Astrocyte (in vitro differentiated cells and primary cell): ENCODE measurements at regions not wholly inside any gene's neighbourhood (a gene's known extent, or its start where the extent isn't known, plus 50 kb on each side); places are given as distances from the start of the nearest gene placed in this dataset.

Experiments used
- DNase-seq: peaks from one replicate; pipeline ENCODE4 v3.0.0-alpha.2; 2010; ENCODE audit warnings: low read depth
- FAIRE-seq: peaks from 2 replicates; lab custom pipeline; 2011; peaks lifted over from hg19 to GRCh38; lab: Jason Lieb, UNC
- H2AFZ ChIP-seq: 2 replicates; pipeline ENCODE4 v1.6.0; 2012; ENCODE audit warnings: low read depth, low read length, inconsistent platforms
- H3K27ac ChIP-seq: 2 replicates; pipeline ENCODE4 v1.5.1; 2011; ENCODE audit warnings: low read depth, low read length, inconsistent platforms
- H3K27me3 ChIP-seq: 2 replicates; pipeline ENCODE4 v1.6.0; 2011; ENCODE audit warnings: low read length, inconsistent platforms; ENCODE audit not compliant: insufficient read depth
- H3K36me3 ChIP-seq: 2 replicates; pipeline ENCODE4 v1.5.1; 2011; ENCODE audit warnings: low read length, inconsistent platforms; ENCODE audit not compliant: insufficient read depth
- H3K4me1 ChIP-seq: 2 replicates; pipeline ENCODE4 v1.5.1; 2011; ENCODE audit warnings: low read length, inconsistent platforms; ENCODE audit not compliant: insufficient read depth
- H3K4me2 ChIP-seq: 2 replicates; pipeline ENCODE4 v1.6.0; 2012; ENCODE audit warnings: low read length, inconsistent platforms
- H3K4me3 ChIP-seq: 2 replicates; pipeline ENCODE4 v1.5.1; 2011; ENCODE audit warnings: low read depth, mild to moderate bottlenecking, low read length, inconsistent platforms; ENCODE audit not compliant: insufficient read depth
- H3K79me2 ChIP-seq: 2 replicates; pipeline ENCODE4 v1.6.0; 2012; ENCODE audit warnings: mild to moderate bottlenecking, low read length, inconsistent platforms; ENCODE audit not compliant: insufficient read depth
- H3K9ac ChIP-seq: 2 replicates; pipeline ENCODE4 v1.6.0; 2012; ENCODE audit warnings: mild to moderate bottlenecking, low read length, inconsistent platforms
- H3K9me3 ChIP-seq: 2 replicates; pipeline ENCODE4 v1.5.1; 2012; ENCODE audit warnings: low read depth, mild to moderate bottlenecking, low read length, inconsistent platforms; ENCODE audit not compliant: insufficient read depth
- H4K20me1 ChIP-seq: 2 replicates; pipeline ENCODE4 v1.6.0; 2012; ENCODE audit warnings: low read length, inconsistent platforms; ENCODE audit not compliant: insufficient read depth
- H3K27ac Mint-ChIP-seq: one replicate; pipeline ENCODE4 v1.8.0; 2021; ENCODE audit warnings: mild to moderate bottlenecking, mixed read lengths; ENCODE audit not compliant: unreplicated experiment
- H3K27me3 Mint-ChIP-seq: one replicate; pipeline ENCODE4 v1.8.0; 2021; ENCODE audit warnings: low read depth, mixed read lengths; ENCODE audit not compliant: unreplicated experiment
- H3K36me3 Mint-ChIP-seq: one replicate; pipeline ENCODE4 v1.8.0; 2021; ENCODE audit warnings: low read depth, mixed read lengths; ENCODE audit not compliant: unreplicated experiment
- H3K4me1 Mint-ChIP-seq: one replicate; pipeline ENCODE4 v1.8.0; 2021; ENCODE audit warnings: low read depth, mixed read lengths; ENCODE audit not compliant: unreplicated experiment
- H3K4me3 Mint-ChIP-seq: one replicate; pipeline ENCODE4 v1.8.0; 2021; ENCODE audit warnings: mild to moderate bottlenecking, moderate library complexity, mixed read lengths; ENCODE audit not compliant: unreplicated experiment
- H3K9me3 Mint-ChIP-seq: one replicate; pipeline ENCODE4 v1.8.0; 2021; ENCODE audit warnings: mild to moderate bottlenecking, mixed read lengths; ENCODE audit not compliant: unreplicated experiment
- EZH2 ChIP-seq: IDR thresholded peaks from 2 replicates; pipeline ENCODE4 v1.6.1; 2012; ENCODE audit warnings: mild to moderate bottlenecking, low read length, inconsistent platforms; ENCODE audit not compliant: insufficient read depth
- TF ChIP-seq, protein P1 (sequence below): IDR thresholded peaks from 2 replicates; pipeline ENCODE4 v1.5.1; 2011; ENCODE audit warnings: low read depth, mild to moderate bottlenecking, inconsistent platforms, low read length, moderate library complexity; ENCODE audit not compliant: insufficient read depth

- no peaks in the 10 kb centered on the region for H3K36me3 ChIP-seq
- no peaks in the 10 kb centered on the region for H3K4me1 ChIP-seq
- FAIRE-seq: no peak
- no peak overlapping the region for H3K4me3 ChIP-seq
- Mint-ChIP-seq H3K27ac (no peak overlapping the region), H3K27me3 (no peaks in the 10 kb centered on the region), H3K36me3 (no peaks in the 10 kb centered on the region), H3K9me3 (no peaks in the 10 kb centered on the region), H3K4me3 (no peak overlapping the region), H3K4me1 (peaks cover 5% of the 10 kb centered on the region)
- peak overlapping the region; percentile 6 for H3K27ac ChIP-seq
- H3K27me3 ChIP-seq: no peaks in the 10 kb centered on the region
- H3K79me2 ChIP-seq: no peaks in the 10 kb centered on the region
- H2AFZ ChIP-seq: no peak overlapping the region
- DNase-seq: peak; percentile 5
- no peak for TF ChIP-seq EZH2
- TF ChIP-seq, protein P1, sequence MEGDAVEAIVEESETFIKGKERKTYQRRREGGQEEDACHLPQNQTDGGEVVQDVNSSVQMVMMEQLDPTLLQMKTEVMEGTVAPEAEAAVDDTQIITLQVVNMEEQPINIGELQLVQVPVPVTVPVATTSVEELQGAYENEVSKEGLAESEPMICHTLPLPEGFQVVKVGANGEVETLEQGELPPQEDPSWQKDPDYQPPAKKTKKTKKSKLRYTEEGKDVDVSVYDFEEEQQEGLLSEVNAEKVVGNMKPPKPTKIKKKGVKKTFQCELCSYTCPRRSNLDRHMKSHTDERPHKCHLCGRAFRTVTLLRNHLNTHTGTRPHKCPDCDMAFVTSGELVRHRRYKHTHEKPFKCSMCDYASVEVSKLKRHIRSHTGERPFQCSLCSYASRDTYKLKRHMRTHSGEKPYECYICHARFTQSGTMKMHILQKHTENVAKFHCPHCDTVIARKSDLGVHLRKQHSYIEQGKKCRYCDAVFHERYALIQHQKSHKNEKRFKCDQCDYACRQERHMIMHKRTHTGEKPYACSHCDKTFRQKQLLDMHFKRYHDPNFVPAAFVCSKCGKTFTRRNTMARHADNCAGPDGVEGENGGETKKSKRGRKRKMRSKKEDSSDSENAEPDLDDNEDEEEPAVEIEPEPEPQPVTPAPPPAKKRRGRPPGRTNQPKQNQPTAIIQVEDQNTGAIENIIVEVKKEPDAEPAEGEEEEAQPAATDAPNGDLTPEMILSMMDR: no peak
- H3K4me2 ChIP-seq: no peak overlapping the region
- H4K20me1 ChIP-seq: no peaks in the 10 kb centered on the region
- H3K9me3 ChIP-seq: no peaks in the 10 kb centered on the region
- no peak overlapping the region for H3K9ac ChIP-seq
These were observed 208.3 kb upstream of the PMFBP1 start for GRCh38 chr16:72380283-72380682.

DNA sequence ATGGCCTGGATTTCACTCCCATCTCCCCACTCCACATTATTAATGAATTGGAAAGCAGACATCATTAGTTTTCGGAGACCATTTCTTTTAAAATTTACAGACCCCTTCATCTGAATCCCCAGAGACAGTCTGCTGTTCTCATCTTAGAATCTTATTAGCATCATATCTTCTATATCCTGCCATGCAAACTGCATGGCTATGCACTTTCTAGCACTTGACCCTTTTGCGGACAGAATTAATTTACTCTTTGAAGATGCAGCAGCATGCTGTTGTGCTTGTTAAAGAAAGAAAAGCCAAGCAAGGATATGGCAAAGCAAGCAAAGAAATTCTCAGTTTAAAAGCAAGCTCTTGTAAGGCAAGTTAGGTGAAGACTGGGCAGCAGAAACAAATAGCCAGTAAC is 201.2 kb upstream of the PMFBP1 start:
- H3K36me3 Mint-ChIP-seq: peaks cover under 1% of the 10 kb centered on the region
- FAIRE-seq: no peak

More for the DNA sequence above, 201.2 kb upstream of the PMFBP1 start:
- Histone ChIP-seq H3K4me1 (peaks cover 9% of the 10 kb centered on the region), H3K36me3 (no peaks in the 10 kb centered on the region), H4K20me1 (no peaks in the 10 kb centered on the region), H3K27me3 (no peaks in the 10 kb centered on the region), H3K4me2 (no peak overlapping the region), H3K9ac (no peak overlapping the region), H3K27ac (no peak overlapping the region), H3K9me3 (no peaks in the 10 kb centered on the region), H3K4me3 (no peak overlapping the region), H2AFZ (no peak overlapping the region), H3K79me2 (no peaks in the 10 kb centered on the region)
- Mint-ChIP-seq H3K27me3 (no peaks in the 10 kb centered on the region), H3K4me3 (no peak overlapping the region), H3K4me1 (peaks cover 12% of the 10 kb centered on the region), H3K9me3 (no peaks in the 10 kb centered on the region), H3K27ac (no peak overlapping the region)
- no peak for TF ChIP-seq EZH2
- TF ChIP-seq, protein P1: no peak
- DNase-seq: no peak
